HuH-7 (cell line): ENCODE measurements at regions not wholly inside any gene's neighbourhood (a gene's known extent, or its start where the extent isn't known, plus 50 kb on each side); places are given as distances from the start of the nearest gene placed in this dataset.
"Not testable (repeated sequence)": the region's sequence is repeated elsewhere in the genome, so short reads cannot be mapped to it uniquely, and the experiment has no call there.

Experiments used
- DNase-seq: peaks from one replicate; pipeline ENCODE4 v3.0.0; 2011; ENCODE audit warnings: low spot score

DNA sequence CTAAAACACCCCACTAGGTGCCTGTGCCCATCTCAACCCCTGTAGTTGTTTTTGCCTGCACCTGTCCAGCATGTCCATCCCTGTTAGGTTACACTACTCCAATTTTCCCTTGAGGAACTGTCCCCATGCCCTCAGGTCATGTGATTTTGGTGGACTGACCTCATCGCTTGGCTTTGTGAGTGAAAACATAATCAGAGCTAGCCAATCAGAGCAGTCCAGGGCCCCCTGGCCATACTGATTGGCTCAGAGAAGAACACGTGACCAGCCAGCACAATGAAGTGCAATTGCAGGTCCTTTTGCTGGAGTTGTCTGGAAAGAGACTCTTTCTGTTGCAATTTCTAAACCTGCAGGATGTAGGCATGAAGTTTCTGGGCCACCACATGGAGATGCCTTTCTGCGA lies 303.3 kb upstream of the PROX1 start:
- DNase-seq: no peak

DNA sequence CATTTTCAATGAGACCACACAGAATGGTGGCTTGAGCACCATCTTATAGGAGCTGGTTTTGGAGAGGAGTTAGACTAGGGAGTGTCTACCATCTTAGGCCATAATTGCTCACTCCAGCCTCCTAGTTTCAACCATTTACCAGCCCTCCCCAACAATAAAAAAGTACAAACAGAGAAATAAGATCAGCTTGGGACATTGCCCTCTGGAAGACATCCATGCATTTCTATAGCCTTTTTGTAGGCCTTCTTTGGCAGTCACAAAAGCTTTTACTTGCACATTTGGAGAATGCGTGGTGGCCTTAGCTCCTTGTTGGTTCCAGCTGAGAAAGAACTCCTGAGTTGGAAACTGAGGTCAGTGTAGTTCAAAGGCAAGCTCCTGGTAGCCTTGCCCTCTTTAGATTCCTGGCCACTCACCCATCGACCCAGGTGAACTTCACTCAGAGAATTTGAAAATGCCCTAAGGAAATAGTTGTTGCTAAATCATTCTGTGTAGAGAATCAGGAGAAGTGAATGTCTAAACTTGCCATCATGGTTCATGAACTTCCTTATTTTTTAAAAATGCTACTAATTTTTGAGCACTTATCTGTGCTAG lies 301.7 kb upstream of the PROX1 start:
- no peak for DNase-seq

DNA sequence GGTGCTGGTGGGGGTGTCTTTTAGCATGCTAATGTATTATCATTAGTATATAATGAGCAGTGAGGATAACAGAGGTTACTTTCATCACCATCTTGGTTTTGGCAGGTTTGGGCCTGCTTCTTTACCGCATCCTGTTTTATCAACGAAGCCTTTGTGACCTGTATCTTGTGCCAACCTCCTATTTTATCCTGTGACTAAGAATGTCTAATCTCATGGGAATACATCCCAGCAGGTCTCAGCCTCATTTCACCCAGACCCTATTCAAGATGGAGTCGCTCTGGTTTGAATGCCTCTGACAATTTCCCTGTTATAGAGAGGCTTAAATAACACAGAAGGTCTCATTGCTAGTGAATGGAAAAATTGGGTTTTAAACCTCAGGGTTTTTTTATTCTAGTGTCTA lies 300.8 kb upstream of the PROX1 start:
- DNase-seq: no peak

DNA sequence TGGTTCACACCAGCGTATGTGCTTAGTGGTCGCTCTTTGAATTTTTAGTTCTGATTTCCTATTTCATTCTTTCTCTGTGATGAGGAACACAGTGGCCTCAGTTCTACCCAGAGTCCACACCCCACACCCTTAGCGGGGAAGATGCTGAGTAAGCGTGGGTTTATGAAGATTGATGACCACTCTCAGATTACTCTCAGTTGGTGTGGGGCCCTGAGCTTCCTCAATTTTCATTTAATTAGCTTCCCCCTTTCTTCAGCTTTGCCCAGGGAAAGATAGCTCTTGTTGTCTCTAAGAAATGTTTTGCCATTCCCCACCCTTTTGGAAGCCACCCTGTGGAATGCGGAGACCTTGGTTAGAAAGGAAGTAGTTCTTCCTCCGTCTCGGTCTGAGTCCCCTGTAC lies 299.9 kb upstream of the PROX1 start:
- DNase-seq: no peak

DNA sequence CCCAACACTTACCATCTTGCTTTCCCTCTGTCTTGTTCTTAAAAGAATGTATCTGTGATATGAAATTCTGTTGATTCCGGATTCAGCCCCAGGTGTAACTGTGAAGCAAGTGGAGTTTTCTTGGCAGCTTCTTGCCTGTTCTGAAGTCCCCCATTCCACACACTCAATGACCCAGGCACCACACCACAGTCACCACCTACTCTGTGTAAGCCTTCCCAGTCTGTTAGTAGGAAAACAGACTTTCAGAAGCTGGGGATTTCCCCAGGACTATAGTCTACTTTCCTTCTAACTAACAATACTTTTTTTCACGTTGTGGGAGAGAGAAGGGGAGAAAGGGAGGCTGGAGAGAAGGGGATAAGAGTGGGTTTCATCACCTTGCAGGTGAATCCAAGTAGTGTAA lies 299.1 kb upstream of the PROX1 start:
- DNase-seq: no peak

DNA sequence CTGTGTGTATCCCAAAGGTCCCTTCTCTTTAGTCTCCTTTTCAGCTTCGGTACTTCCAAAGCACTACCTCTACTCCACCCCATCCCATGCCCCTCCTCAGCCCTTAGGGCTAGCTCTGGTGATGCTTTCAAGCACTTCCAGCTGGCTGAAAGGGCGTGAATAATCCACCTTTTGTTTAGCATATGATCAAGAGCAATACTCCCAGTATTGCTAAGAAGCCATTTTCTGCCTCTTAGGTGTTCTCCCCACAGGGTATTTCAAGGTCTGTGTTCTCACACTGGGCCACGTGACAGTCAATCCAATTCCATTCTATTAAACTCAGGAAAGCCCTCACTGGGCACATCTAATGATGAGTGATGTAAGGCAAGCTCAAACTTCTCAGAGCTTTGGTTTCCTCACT lies 298.5 kb upstream of the PROX1 start:
- no peak for DNase-seq

DNA sequence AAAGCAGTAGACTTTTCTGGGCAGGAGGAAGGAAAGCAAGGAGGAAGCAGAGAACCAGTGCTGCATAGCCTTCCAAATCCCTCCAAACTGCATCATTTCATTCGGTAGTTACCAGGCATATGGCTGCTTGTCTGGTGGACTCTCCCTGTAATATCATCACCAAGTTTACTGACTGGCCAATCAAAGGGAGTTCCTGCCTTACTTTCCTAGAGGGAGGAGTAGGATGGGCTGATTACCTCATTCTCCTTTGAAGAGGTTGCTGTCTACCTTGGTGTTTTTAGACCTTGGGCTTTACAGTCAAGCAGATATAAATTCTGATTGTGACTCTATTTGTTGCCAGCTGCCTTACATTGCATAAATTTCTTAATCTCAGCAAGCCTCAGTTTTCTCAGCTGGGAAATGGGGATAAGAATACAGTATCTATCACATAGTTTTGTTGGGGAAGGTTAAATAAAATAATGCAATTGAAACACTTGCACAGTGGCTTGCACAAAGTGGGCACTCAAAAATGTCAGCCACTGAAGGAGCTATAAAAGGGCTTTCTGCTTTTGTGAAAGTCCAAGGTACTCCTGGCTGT lies 297.3 kb upstream of the PROX1 start:
- no peak for DNase-seq

DNA sequence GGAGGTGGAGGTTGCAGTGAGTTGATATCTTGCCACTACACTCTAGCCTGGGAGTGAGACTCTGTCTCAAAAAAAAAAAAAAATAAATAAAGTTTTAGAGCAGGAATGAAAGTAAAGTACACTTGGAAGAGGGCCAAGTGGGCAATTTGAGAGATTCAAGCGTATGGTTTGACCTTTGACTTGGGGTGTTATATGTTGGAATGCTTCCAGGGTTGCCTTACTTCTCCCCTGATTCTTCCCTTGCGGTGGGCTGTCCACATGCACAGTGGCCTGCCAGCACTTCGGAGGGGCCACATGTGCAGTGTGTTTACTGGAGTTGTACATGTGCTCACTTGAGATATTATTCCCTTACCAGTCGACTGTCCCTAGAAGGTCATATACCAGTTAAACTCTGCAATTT lies 295.5 kb upstream of the PROX1 start:
- DNase-seq: no peak

DNA sequence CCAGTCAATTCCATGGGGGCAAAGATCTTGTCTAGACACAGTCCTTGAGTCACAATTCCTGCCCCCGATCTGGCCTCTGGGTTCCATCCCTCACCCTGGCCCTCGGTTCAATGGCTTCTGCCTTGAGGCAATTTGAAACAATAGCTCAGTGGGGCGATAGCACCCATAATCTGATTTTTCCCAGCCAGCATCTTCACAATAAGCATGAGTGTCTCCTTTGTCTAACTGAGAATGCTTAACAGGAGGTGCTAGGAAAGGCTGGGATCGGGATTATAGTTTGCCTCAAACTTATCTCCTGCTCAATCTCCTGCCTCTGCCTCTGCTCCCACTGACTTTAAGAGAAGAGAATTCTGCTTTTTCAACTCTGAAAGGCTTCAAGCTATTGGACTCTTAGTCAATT lies 293.9 kb upstream of the PROX1 start:
- DNase-seq: no peak

DNA sequence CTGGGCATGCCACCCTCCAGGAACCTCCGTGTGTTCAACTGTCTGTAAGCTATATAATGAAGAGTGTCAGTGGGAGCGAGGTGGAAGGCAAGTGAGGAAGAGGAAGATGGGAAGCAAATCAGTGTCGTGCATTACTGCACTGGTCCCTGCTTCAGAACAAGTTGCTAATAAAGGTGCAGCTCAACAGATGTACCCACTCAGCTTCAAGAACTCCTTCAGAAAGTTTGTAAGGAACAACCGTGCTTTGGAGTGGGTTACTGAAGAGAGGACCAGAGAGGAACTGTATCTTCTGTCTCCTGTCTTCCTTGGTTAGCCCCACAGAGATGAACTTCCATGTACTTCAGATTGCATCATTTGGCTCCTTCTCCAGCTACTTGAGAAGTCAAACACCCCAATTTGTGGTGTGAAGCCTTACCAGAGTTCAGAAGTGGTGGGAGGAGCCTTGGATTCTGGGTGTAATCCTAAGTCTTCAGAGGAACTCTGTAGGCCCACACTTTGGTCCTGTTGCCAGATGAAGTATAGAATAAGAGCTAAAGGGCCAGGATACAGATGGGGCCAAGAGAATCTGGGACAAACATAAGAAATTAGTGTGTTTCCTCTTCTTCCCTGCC lies 290.5 kb upstream of the PROX1 start:
- DNase-seq: no peak

DNA sequence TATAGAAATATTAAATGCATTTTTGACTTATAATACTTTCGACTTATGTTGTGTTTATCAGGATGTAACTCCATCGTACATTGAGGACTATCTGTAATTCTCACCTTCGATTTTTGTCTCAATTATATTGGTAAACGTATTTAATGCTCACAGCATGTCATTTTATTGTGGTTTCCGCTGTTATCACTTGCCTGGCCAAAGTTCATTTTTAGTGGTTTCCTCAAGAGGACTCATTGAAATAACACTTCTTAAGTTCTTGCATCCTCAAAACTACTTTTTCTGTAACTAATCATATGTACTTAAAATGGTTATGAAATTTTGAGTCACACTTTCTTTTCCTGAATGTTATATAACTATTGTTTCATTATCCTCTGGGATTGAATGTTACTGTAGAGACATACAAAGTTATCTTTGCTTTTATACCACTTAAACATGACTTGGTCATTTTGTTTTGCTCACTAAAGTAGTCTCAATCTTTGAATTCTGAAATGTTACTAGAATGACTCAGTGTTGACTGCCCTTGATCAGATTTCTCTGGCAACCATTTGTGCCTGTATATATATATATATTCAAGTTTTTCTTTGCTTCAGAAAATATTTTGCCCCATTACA lies 289.6 kb upstream of the PROX1 start:
- no peak for DNase-seq

DNA sequence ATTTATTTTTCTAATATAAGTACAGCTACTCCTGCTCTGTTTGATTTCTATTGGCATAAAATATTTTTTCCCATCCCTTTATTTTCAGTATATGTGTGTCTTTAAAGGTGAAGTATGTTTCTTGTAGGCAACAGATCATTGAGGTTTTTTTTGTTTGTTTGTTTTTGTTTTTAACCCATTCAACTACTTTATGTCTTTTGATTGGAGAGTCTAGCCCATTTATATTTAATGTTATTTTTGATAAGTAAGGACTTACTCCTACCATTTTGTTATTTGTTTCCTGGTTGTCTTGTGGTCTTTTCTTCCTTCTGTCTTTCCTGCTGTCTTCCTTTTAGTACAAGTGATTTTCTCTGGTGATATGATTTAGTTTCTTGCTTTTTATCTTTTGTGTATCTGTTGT lies 285.1 kb upstream of the PROX1 start:
- no peak for DNase-seq

DNA sequence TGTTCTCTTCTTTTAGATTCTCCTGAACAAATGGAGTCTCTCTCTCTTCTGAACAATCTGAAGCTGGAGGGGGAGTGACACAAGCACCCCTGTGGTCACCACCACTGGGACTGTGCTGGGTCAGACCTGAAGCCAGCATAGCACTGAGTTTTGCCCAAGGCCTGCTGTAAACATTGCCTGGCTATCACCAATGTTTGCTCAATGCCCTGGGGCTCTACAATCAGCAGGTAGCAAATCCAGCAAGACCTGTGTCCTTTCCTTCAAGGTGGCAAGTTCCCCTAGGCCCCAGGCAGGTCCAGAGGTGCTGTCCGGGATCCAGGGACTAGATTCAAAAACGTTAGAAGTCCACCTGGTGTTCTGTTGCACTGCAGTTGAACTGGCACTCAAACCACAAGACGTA lies 282.8 kb upstream of the PROX1 start:
- no peak for DNase-seq

DNA sequence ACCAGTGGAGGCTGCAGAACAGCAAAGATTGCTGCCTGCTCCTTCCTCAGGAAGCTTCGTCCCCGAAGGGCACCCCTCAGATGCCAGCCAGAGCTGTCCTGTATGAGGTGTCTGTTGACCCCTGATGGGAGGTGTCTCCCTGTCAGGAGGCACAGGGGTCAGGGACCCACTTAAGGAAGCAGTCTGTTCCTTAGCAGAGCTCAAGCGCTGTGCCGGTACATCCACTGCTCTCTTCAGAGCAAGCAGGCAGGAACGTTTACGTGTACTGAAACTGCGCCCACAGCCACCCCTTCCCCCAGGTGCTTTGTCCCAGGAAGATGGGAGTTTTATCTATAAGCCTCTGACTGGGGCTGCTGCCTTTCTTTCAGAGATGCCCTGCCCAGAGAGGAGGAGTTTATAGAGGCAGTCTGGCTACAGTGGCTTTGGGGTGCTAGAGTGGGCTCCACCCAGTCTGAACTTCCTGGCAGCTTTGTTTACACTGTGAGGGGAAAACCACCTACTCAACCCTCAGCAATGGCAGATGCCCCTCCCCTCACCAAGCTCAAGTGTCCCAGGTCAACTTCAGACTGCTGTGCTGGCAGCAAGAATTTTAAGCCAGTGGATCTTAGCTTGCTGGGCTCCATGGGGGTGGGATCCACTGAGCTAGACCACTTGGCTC lies 275.8 kb upstream of the PROX1 start:
- DNase-seq: not testable (repeated sequence)

DNA sequence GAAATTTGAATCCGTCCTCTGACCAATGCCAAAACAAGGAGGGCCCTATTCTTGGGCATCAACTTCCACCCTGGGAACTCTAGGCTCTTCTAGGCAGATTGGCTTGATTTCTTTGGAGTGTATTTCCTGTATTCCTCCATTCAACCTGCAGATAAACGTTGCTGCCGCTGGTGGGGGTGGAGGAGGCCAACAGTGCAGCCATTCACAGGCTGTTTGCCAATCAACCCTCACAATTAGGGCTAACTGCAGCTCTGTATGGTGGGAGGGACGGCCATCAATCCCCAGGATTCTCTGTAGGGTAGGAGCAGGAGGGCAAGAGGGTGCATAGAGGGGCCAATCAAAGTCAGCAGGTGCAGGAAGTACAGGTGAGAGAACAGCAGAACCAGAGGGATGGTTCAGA lies 273.1 kb upstream of the PROX1 start:
- no peak for DNase-seq

DNA sequence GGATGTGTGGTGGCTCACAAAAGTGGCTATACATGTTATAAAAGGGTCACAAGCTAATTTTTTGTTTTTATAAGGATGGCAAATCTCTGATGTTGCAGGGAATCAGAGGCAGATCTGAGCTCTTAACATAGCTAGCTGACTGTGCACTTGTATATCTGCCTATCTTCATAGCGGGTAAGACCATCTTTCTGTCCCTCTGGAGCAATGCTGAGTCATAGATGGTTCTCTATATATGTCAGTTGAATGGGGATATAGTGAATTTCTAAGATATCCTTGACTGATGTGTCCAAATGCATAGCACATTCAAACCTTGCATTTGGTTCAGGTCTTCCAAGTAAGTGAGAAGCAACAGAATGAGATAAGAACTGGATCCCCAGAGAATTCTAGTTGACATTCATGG lies 272.6 kb upstream of the PROX1 start:
- no peak for DNase-seq

DNA sequence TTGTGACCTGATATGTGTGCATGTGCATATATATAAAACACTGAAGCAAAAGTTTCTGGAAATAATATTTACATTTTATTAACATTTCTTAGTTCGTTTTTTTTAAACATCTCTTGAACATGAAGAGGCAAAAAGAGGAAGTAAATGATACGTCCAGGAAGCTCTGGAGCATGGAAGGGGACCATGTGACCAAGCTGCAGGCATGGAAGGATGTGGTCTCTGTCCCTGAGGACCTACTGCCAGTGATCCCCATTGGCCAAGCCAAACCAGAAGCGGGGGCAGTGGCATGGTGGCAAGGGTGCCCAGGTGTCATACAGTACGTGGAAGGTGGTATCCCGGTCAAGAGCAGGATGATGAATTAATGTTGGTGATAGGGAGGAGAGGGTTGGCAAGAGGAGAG lies 268.3 kb upstream of the PROX1 start:
- DNase-seq: no peak

DNA sequence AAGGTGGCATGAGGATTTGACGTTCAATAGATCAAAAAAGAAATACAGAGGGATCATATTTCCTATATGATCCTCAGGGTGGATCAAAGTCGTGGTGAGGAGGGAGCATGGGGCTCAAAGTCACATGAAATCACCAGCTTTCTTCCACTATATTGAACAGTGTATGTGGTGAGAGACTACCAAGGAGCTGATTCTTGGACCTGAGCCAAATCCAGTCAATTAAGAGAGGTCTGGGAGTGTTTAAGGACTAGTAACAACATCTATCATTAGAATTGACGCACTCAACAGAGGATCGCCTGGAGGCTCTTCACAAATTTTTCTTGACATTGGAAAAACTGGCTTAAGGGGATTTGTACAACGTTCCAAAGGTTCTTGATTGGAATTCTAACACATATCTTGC lies 267.7 kb upstream of the PROX1 start:
- DNase-seq: no peak

DNA sequence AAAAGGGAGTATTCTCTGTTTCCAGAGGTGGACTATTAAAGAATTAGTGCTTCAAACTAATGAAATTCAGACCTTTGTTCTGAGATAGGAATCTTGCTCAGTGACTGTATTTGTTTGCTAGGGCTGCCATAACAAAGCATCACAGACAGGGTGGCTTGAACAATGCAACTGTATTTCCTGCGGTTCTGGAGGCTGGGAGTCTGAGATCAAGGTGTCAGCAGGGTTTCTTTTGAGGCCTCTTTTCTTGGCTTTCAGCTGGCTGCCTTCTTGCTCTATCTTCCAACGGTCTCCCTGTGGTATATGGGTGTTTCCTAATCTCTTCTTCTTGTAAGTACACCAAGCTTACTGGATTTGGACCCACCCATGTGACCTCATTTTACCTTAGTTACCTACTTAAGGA lies 264.6 kb upstream of the PROX1 start:
- no peak for DNase-seq

DNA sequence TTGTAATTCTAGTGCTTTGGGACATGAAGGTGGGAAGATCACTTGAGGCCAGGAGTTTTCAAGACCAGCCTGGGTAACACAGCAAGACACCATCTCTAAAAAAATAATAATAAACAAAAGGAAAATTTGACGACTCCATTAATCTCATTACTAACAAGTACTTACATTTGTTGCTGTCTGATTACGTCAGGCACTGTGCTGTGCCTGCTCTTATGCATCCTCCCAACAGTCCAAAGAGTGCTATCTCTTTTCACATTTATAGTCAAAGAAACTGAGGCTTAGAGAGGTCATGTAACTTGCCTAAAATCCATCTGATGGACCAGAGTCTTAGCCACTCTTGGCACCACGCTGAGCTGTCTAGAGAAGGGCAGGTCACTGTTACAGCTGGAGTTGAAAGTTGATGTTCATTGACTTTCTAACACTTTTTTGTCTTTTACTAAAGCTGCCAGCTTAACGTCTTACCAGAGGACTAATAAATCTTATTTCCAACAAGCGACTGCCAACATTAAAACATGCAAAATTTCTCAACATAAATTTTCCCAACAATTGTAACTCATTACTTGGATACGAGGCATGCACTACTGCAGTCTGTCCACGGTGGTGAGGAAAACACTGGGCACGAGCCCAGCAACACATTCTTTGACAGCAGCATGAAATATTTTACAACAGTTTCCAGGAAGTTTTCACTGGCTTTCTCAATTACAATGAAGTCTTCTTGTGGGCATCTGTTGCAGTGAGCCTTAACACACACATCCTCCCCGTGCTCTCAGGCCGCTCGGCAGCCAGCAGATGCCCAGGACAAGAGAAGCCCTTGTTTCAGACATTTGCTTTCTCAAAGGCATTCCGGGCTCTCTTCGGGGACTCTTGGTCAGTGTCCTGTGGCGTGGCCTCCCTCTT lies 262.9 kb upstream of the PROX1 start:
- DNase-seq: no peak

DNA sequence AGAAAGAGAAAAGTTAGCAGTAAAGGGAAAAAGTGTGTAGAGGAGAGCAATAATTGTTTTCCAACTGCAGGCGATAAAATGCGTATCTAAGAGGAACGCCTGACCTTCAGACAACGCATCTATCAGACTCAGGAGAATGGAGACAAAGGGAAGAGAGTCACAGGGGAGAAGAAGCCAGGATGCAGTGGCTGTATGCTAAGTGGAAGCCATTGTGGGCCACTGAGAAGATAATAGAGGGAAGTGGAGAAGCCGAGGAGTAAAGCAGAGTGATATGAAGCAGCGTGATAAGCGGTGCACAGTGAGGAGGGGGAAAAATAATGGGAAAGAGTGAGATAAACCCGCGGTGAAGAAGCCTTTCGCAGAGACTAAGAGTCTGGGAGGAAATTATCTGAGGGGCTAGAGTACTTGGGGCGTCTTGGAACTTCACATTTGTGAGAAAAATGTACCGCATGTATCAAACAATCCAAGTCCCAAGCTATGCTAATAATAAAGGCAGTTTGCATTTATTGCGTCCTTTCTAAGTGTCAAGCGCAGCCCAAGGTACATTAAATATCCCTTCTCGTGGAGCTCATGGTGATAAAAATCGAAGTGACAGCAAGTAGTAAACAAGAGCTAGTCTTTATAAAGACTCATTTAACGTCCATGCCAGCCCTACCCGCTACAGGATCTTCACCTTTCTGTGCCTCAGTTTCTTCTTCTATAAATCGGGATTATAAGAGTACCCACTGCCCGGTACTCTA lies 259.8 kb upstream of the PROX1 start:
- no peak for DNase-seq
